Muscle layer of duodenum (tissue), 2 donors: ENCODE measurements at regions not wholly inside any gene's neighbourhood (a gene's known extent, or its start where the extent isn't known, plus 50 kb on each side); places are given as distances from the start of the nearest gene placed in this dataset.

Experiments
- H3K27ac ChIP-seq: one replicate; pipeline ENCODE4 v1.7.0; 2013; ENCODE audit warnings: mild to moderate bottlenecking, low read length
- H3K27me3 ChIP-seq: one replicate; pipeline ENCODE4 v1.7.0; 2013; ENCODE audit warnings: low read depth, mild to moderate bottlenecking, control low read depth, low read length
- H3K36me3 ChIP-seq, 2 donors: one replicate each; pipeline ENCODE4 v1.7.0; 2013; ENCODE audit warnings: low read length in 2 of 2, control low read depth in 1 of 2, mild to moderate bottlenecking in 1 of 2; ENCODE audit not compliant: insufficient read depth in 2 of 2, control insufficient read depth in 1 of 2
- H3K4me1 ChIP-seq, 2 donors: one replicate each; pipeline ENCODE4 v1.7.0; 2013; ENCODE audit warnings: low read length in 2 of 2, mild to moderate bottlenecking in 2 of 2, control low read depth in 1 of 2, moderate library complexity in 1 of 2; ENCODE audit not compliant: insufficient read depth in 2 of 2, control insufficient read depth in 1 of 2
- H3K4me3 ChIP-seq, 2 donors: one replicate each; pipeline ENCODE4 v1.7.0; 2013; ENCODE audit warnings: low read length in 2 of 2, low read depth in 1 of 2, mild to moderate bottlenecking in 1 of 2
- H3K9me3 ChIP-seq, 2 donors: one replicate each; pipeline ENCODE4 v1.7.0; 2013; ENCODE audit warnings: low read length in 2 of 2, control low read depth in 1 of 2, mild to moderate bottlenecking in 1 of 2; ENCODE audit not compliant: control insufficient read depth in 1 of 2
- donor health status: healthy.

DNA sequence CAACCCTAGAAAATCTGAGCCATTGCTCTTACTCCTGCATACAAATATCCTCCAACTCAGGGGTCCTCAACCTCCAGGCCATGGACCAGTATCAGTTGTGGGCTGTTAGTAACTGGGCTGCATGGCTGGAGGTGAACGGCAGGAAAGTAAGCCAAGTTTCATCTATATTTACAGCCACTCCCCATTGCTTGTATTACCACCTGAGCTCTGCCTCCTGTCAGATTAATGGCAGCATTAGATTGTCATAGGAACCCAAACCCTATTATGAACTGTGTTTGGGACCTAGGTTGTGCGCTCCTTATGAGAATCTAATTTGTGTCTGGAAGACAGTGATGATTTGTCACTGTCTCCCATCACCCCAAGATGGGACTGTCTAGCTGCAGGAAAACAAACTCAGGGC lies 246.5 kb upstream of the CDIN1 start:
- Histone ChIP-seq H3K4me1 (peaks cover 0 to 4% of the 10 kb centered on the region in 2 donors), H3K9me3 (no peaks in the 10 kb centered on the region), H3K4me3 (no peak overlapping the region), H3K27ac (no peak overlapping the region), H3K27me3 (no peaks in the 10 kb centered on the region), H3K36me3 (no peaks in the 10 kb centered on the region)

DNA sequence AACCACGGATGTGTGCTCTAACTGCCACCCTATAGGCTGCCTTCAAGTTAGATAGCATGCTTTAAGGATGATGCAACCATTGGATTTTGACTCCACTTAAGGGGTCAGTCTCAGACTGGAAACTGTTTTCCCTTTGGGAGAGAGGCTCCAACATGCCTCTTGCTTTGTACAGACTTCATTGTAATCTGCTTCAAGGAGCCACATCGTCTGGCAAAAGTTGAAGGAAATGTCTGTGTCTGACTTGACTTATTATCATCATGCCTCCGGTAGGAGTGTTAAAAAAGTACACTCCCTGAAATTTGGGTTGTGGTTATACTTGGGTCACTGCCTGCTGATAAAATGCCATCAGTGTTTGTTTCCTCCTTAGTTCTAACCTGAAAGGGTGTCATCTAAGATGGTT lies 245.4 kb upstream of the CDIN1 start:
- no peaks in the 10 kb centered on the region for H3K27me3 ChIP-seq
- H3K4me1 ChIP-seq, result peaks cover 0 to 4% of the 10 kb centered on the region in 2 donors
- H3K36me3 ChIP-seq, result no peaks in the 10 kb centered on the region
- no peak overlapping the region for H3K4me3 ChIP-seq
- H3K9me3 ChIP-seq, result no peaks in the 10 kb centered on the region
- no peak overlapping the region for H3K27ac ChIP-seq

DNA sequence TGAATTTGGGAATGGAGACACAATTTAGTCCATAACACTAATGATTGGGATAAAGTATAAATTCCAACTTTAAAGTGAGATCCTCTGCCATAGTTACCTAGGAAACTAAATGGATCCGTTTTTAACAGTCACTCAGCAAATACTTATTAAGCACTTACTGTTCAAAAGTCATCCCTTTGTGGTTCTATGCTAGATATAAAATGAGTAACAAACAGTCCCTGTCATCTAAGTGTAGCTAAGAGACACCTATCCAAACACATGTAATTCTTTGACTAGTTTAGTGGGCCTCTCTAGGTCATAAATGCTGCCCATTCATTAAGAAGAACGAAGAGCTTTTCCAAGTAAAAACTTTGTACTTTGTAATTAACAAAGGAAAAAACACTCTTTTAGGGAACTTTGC lies 244.2 kb upstream of the CDIN1 start:
- no peaks in the 10 kb centered on the region for H3K9me3 ChIP-seq
- H3K4me1 ChIP-seq, result peaks cover 0 to 4% of the 10 kb centered on the region in 2 donors
- no peaks in the 10 kb centered on the region for H3K27me3 ChIP-seq
- no peak overlapping the region for H3K27ac ChIP-seq
- no peak overlapping the region for H3K4me3 ChIP-seq
- no peaks in the 10 kb centered on the region for H3K36me3 ChIP-seq

DNA sequence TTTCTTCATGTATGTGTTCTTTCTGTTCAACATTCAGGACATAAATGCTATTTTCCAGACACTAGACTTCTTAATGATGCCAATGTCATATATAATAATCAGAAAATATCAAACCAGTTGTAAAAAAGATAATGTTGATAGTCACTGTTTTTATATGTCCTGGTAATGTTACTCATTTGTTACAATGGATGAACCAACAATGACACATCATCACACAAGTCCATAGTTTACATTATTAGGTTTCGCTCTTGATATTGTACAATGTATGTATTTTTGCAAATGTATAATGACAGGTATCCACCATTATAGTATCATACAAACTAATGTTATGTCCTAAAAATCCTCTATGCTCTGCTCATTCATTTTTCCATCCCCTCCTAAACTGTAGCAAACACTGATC lies 243.8 kb upstream of the CDIN1 start:
- peaks cover 0 to 4% of the 10 kb centered on the region in 2 donors for H3K4me1 ChIP-seq
- no peaks in the 10 kb centered on the region for H3K9me3 ChIP-seq
- H3K27me3 ChIP-seq, result no peaks in the 10 kb centered on the region
- H3K27ac ChIP-seq, result no peak overlapping the region
- no peak overlapping the region for H3K4me3 ChIP-seq
- H3K36me3 ChIP-seq, result no peaks in the 10 kb centered on the region

DNA sequence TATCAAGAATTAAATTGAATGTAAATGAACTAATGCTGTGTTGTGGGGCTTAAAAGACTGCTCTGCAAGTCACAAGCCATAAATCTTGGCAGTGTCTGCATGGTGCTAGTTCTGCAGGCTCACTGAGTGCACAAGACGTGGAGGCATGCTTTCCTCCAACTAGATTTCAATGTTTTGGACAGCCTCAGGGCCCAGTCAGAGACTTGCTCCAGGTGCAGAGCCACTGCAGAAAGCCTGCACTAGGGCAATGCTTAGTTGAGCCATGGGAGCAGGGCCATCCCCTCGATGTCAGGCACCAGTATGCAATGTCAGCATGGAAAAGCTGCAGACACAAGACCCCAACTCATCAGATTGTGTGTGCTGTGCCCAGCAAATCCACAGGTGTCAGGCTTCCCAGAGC lies 234.5 kb upstream of the CDIN1 start:
- no peaks in the 10 kb centered on the region for H3K9me3 ChIP-seq
- H3K4me1 ChIP-seq, result no peaks in the 10 kb centered on the region
- H3K27ac ChIP-seq, result no peak overlapping the region
- H3K36me3 ChIP-seq, result no peaks in the 10 kb centered on the region
- no peaks in the 10 kb centered on the region for H3K27me3 ChIP-seq
- no peak overlapping the region for H3K4me3 ChIP-seq

DNA sequence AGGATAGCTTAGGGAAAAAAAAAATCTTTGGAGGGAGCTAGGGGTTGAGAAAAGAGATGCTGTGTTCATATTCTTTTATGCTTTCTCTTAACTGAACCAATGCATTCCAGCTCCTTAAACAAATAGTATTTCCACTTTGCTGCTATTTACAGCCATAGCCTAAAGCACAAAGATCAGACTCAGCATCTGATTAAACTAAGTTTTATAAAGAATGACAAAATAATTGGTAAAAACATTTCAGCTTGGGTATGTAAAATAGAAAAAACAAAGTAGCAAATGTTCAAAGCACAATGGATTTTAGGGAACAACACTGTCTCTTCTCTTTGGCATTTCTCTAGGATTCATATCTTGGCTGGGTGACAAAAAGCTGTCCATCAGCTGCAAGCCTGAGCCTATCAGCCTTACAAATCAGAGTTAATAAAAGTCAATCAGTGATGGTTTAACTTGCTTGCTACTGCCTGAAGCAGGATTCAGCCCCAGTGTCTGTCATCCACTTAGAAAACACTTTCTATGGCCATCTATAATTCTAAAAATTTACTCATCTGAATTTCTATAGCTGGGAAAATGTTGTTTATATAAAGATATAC lies 232.1 kb upstream of the CDIN1 start:
- H3K27me3 ChIP-seq, result no peaks in the 10 kb centered on the region
- H3K4me1 ChIP-seq, result no peaks in the 10 kb centered on the region
- H3K36me3 ChIP-seq, result no peaks in the 10 kb centered on the region
- no peak overlapping the region for H3K27ac ChIP-seq
- H3K9me3 ChIP-seq, result no peaks in the 10 kb centered on the region
- H3K4me3 ChIP-seq, result no peak overlapping the region

DNA sequence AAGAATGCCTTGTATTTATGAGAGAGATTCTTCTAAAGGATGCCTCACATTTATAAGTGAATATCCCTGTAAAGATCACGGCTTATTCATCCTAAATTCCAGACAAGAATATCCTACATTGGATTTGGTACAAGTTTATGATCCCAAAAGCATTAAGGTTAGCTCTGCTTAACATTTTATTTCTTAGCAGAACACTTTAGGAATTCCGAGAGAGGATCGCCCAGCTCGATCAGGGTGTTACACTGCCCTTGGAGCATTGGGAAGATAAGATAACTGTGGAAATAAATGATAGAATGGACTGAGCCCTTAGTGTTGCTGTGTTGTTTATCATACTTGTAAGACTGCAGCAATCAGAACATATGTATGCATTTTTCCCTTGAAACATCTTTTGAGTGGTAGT lies 223.0 kb upstream of the CDIN1 start:
- Histone ChIP-seq H3K27me3 (no peaks in the 10 kb centered on the region), H3K4me3 (no peak overlapping the region), H3K27ac (no peak overlapping the region)

DNA sequence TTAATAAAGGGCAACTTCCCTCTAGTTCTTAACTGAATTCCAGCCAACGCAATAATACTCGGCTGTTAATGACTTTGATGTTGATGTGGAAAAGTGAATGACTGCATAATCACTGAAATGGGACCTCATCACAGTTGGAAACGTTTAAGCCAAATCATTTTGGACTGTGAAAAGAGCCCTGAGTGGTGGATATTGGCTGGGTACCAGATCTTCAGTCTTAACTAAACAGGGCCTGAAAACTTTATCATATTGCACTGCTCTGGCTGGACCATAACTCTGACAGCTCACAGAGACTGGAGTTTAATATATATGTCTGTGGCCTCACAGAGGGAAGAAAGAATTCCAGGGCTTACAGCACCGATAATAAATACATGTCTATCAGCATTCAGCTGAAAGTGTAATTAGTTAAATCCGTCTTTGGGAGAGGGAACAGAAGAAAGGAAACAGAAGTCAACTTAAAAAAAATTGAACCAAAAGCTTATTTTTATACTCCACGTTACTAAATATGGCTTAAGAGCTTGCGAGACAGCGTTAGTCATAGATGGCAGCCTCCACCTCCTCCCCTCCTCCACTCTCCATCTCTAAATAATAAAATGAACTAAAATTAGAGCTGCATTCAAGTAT lies 222.3 kb upstream of the CDIN1 start:
- Histone ChIP-seq H3K4me3 (no peak overlapping the region), H3K9me3 (no peaks in the 10 kb centered on the region), H3K36me3 (no peaks in the 10 kb centered on the region), H3K27me3 (no peaks in the 10 kb centered on the region), H3K4me1 (peaks cover 0 to 23% of the 10 kb centered on the region in 2 donors), H3K27ac (peak overlapping the region; percentile 70)

More for the DNA sequence above, 223.0 kb upstream of the CDIN1 start:
- Histone ChIP-seq H3K4me1 (peaks cover 0 to 23% of the 10 kb centered on the region in 2 donors), H3K36me3 (no peaks in the 10 kb centered on the region), H3K9me3 (no peaks in the 10 kb centered on the region)

DNA sequence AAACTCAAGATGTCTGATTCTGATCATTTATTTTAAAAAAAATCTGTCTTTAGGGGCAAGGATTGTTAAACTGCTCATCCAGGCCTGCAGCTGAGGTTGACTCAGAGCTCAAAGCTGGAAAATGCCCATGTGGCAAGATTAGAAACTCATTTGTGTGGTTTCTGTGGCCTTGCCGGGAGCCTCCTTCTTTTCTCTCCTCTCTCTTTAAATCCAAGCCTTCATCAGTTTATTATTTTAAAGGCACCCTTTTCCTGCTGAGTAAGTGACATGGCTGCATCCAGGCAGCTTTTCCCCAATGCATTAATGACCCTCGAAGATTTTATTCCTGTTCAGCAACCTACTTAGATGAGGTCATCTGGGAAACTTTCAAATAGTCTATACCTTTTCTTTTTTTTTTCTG lies 221.3 kb upstream of the CDIN1 start:
- no peaks in the 10 kb centered on the region for H3K9me3 ChIP-seq
- H3K4me3 ChIP-seq, result no peak overlapping the region
- H3K27ac ChIP-seq, result peak overlapping the region; percentile 70
- H3K36me3 ChIP-seq, result no peaks in the 10 kb centered on the region
- H3K27me3 ChIP-seq, result no peaks in the 10 kb centered on the region
- peaks cover 0 to 23% of the 10 kb centered on the region in 2 donors for H3K4me1 ChIP-seq

DNA sequence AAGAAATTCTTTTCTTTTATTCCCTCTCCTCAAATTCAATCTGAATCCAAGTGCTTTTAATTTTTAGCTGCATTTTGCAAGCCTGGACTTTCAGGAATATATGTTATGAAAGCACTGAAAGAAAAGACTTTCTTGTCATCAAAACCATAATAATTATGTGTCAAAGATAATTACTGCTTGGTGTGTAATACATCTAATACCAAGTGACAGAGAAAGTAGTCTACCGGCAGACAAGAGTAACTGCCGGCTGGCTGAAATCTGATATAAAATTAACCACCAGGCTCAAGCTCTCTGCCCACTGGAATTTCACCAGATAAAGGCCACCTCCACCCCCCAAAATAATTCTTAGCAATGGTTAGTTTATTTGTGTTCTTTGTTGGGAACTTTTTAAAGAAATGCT lies 220.9 kb upstream of the CDIN1 start:
- Histone ChIP-seq H3K9me3 (no peaks in the 10 kb centered on the region), H3K27me3 (no peaks in the 10 kb centered on the region), H3K36me3 (no peaks in the 10 kb centered on the region), H3K4me3 (no peak overlapping the region), H3K27ac (no peak overlapping the region), H3K4me1 (peaks cover 0 to 23% of the 10 kb centered on the region in 2 donors)

DNA sequence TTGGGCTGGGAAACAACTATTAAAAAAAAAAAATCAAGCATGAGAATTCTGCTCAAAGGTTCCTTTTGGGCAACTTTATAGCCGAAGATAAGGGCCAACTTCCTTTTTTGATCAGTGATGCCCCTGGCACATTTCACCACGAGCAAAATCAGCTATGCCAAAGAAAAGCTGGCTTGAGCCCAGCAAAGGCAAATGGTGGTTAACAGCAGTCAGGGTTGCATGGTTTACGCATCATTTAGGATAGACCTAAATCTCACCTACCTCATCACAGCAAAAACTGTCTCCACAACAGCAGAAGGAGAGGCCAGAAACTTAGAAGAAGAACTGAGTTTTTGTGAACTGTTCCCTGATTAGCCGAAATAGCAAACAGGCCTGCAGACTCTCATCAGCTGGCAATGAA lies 220.1 kb upstream of the CDIN1 start:
- H3K9me3 ChIP-seq, result no peaks in the 10 kb centered on the region
- no peak overlapping the region for H3K27ac ChIP-seq
- no peaks in the 10 kb centered on the region for H3K27me3 ChIP-seq
- no peaks in the 10 kb centered on the region for H3K36me3 ChIP-seq
- H3K4me1 ChIP-seq, result peaks cover 0 to 23% of the 10 kb centered on the region in 2 donors
- H3K4me3 ChIP-seq, result no peak overlapping the region

DNA sequence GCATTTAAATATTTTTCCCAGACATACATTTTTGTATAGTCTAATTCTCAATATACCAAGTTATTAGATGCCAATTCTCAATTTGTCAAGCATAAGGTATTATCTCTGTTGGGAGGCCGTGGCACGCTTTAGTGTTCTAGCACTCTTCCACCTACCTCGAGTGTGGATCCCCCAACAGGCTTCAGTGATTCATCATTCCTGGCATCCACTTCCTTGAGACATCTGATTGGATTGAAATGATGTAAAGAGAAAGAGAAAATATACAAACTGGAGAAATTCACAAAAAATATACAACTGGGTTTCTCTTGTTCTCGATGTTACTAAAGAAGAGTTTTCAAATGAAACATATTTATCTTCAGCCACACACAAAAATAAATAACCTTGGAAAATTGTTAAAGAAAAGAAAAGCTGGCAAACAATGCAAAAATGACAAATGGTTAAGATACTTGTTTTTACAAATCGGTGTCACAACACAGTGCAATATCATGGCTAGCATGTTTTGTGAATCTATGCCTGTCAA lies 218.0 kb upstream of the CDIN1 start:
- H3K9me3 ChIP-seq, result no peaks in the 10 kb centered on the region
- H3K27ac ChIP-seq, result no peak overlapping the region
- H3K36me3 ChIP-seq, result no peaks in the 10 kb centered on the region
- H3K4me3 ChIP-seq, result no peak overlapping the region
- no peaks in the 10 kb centered on the region for H3K27me3 ChIP-seq
- H3K4me1 ChIP-seq, result peaks cover 0 to 21% of the 10 kb centered on the region in 2 donors
